Hepatocyte (in vitro differentiated cells): ENCODE measurements at regions not wholly inside any gene's neighbourhood (a gene's known extent, or its start where the extent isn't known, plus 50 kb on each side); places are given as distances from the start of the nearest gene placed in this dataset.

Experiments
- DNase-seq: peaks from one replicate; pipeline ENCODE4 v3.0.0-alpha.2; 2016; ENCODE audit warnings: low spot score
- H2AFZ ChIP-seq: fragments of 200-600 bp; sonication (generic); 2 replicates; pipeline ENCODE4 v1.6.0; 2016; ENCODE audit warnings: antibody characterized with exemption, mild to moderate bottlenecking
- H3K27ac ChIP-seq: fragments of 200-600 bp; sonication (generic); 2 replicates; pipeline ENCODE4 v1.5.1; 2016; ENCODE audit warnings: mild to moderate bottlenecking
- H3K27me3 ChIP-seq: fragments of 200-600 bp; sonication (generic); 2 replicates; pipeline ENCODE4 v1.6.1; 2016
- H3K36me3 ChIP-seq: fragments of 200-600 bp; sonication (generic); replicated peaks from 2 replicates; pipeline ENCODE4 v1.5.1; 2016; ENCODE audit warnings: low read depth; ENCODE audit not compliant: insufficient read depth
- H3K4me1 ChIP-seq: fragments of 200-600 bp; sonication (generic); 2 replicates; pipeline ENCODE4 v1.5.1; 2016; ENCODE audit warnings: mild to moderate bottlenecking, moderate library complexity; ENCODE audit not compliant: insufficient read depth
- H3K4me2 ChIP-seq: fragments of 200-600 bp; sonication (generic); 2 replicates; pipeline ENCODE4 v1.6.0; 2016
- H3K4me3 ChIP-seq: fragments of 200-600 bp; sonication (generic); 2 replicates; pipeline ENCODE4 v1.5.1; 2016; ENCODE audit warnings: mild to moderate bottlenecking
- H3K79me2 ChIP-seq: fragments of 200-600 bp; sonication (generic); 2 replicates; pipeline ENCODE4 v1.6.0; 2017; ENCODE audit warnings: mild to moderate bottlenecking
- H3K9me2 ChIP-seq: fragments of 200-600 bp; sonication (generic); replicated peaks from 2 replicates; pipeline ENCODE4 v1.6.0; 2017; ENCODE audit warnings: mild to moderate bottlenecking; ENCODE audit not compliant: insufficient read depth
- H3K9me3 ChIP-seq: fragments of 200-600 bp; sonication (generic); 2 replicates; pipeline ENCODE4 v1.5.1; 2016; ENCODE audit warnings: low read depth, mild to moderate bottlenecking
- H4K20me1 ChIP-seq: fragments of 200-600 bp; sonication (generic); 2 replicates; pipeline ENCODE4 v1.6.0; 2016; ENCODE audit warnings: mild to moderate bottlenecking; ENCODE audit not compliant: insufficient read depth, poor library complexity, severe bottlenecking
- EZH2 ChIP-seq: fragments of 200-600 bp; sonication (generic); IDR thresholded peaks from 2 replicates; pipeline ENCODE4 v1.6.1; 2016; ENCODE audit warnings: antibody characterized with exemption, mild to moderate bottlenecking, borderline replicate concordance
- EZH2phosphoT487 ChIP-seq: fragments of 200-600 bp; sonication (generic); IDR thresholded peaks from one replicate; pipeline ENCODE4 v1.6.1; 2018; ENCODE audit warnings: antibody characterized with exemption, mild to moderate bottlenecking, low read depth, moderate library complexity; ENCODE audit not compliant: unreplicated experiment, severe bottlenecking
- WGBS: methylation state at CpG from one replicate; pipeline ENCODE4 v1.1.6; 2016; ENCODE audit warnings: low lambda C conversion rate; ENCODE audit errors: missing lambda C conversion rate; 5-methylcytosine and 5-hydroxymethylcytosine counted together
- TF ChIP-seq, protein P1 (sequence below): fragments of 200-600 bp; sonication (generic); IDR thresholded peaks from 2 replicates; pipeline ENCODE4 v1.5.1; 2016; ENCODE audit warnings: antibody characterized with exemption, mild to moderate bottlenecking; ENCODE audit not compliant: poor library complexity

DNA sequence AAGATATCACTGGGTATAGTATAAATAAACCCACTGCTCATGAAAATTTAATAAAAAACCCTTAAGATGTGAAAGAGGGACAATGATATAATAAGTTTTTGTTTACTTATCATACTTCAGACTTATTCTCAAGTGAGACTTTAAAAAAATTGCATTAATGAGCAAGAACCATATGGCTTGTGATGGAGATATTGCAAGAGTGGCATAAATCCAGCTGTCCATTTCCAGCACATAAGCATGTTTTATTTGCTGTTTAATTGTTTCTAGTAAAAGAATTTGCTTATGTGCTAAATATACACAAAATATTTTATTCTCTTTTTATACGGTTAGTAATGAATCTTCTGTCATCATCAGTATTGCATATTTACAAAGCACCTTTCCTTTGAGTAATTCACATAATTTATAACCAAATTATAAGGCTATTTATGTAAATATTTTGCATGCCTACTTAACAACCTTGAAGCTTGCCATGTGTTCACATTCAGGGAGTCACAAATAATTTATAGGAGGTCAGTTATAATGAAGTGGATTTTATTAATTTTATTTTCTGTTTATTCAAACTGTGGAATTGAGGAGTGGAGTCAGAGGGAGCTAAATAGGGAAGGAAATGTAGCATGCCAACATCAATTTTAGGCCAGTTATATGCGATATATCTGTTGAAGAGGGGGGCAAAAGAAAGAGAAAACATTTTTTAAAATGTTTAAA, 318.5 kb upstream of the CWC22 start:
- WGBS, result 76% methylated on average over 2 of the region's 2 CpGs
- TF ChIP-seq EZH2, result no peak
- TF ChIP-seq, protein P1, sequence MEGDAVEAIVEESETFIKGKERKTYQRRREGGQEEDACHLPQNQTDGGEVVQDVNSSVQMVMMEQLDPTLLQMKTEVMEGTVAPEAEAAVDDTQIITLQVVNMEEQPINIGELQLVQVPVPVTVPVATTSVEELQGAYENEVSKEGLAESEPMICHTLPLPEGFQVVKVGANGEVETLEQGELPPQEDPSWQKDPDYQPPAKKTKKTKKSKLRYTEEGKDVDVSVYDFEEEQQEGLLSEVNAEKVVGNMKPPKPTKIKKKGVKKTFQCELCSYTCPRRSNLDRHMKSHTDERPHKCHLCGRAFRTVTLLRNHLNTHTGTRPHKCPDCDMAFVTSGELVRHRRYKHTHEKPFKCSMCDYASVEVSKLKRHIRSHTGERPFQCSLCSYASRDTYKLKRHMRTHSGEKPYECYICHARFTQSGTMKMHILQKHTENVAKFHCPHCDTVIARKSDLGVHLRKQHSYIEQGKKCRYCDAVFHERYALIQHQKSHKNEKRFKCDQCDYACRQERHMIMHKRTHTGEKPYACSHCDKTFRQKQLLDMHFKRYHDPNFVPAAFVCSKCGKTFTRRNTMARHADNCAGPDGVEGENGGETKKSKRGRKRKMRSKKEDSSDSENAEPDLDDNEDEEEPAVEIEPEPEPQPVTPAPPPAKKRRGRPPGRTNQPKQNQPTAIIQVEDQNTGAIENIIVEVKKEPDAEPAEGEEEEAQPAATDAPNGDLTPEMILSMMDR, result no peak
- no peak for TF ChIP-seq EZH2phosphoT487
- no peaks in the 10 kb centered on the region for H3K27me3 ChIP-seq
- no peak for DNase-seq
- no peak overlapping the region for H2AFZ ChIP-seq
- H3K9me3 ChIP-seq, result no peaks in the 10 kb centered on the region
- H3K4me3 ChIP-seq, result no peak overlapping the region
- H3K4me1 ChIP-seq, result no peaks in the 10 kb centered on the region
- no peaks in the 10 kb centered on the region for H4K20me1 ChIP-seq
- H3K4me2 ChIP-seq, result no peak overlapping the region
- no peaks in the 10 kb centered on the region for H3K36me3 ChIP-seq
- H3K79me2 ChIP-seq, result no peaks in the 10 kb centered on the region
- H3K9me2 ChIP-seq, result no peaks in the 10 kb centered on the region
- H3K27ac ChIP-seq, result no peak overlapping the region

DNA sequence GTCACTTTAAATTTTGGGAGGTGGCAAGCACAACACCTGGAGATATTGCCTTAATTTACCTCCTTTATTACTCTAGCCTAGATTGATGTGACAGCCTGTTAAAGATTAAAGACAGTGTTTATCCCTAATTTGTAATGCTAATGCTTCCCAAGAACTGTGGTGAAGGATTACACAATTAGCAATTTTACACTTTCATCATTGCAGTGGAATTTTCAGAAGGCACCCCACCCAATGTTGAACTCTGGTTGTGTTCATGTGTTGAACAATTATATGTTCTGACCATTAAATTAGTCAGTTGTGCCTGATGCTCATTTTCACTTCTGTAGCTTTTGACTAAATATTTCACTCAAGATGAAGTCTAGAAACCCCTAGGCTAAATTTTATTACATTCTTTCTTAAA, 317.1 kb upstream of the CWC22 start:
- no peak overlapping the region for H3K4me2 ChIP-seq
- no peaks in the 10 kb centered on the region for H3K36me3 ChIP-seq
- H3K27ac ChIP-seq, result no peak overlapping the region
- DNase-seq, result no peak
- no peaks in the 10 kb centered on the region for H3K79me2 ChIP-seq
- no peaks in the 10 kb centered on the region for H3K9me2 ChIP-seq
- no peak overlapping the region for H2AFZ ChIP-seq
- TF ChIP-seq, protein P1, result no peak
- TF ChIP-seq EZH2 (no peak), EZH2phosphoT487 (no peak)
- no peak overlapping the region for H3K4me3 ChIP-seq
- H3K27me3 ChIP-seq, result no peaks in the 10 kb centered on the region
- no peaks in the 10 kb centered on the region for H3K4me1 ChIP-seq
- no peaks in the 10 kb centered on the region for H4K20me1 ChIP-seq
- H3K9me3 ChIP-seq, result no peaks in the 10 kb centered on the region

DNA sequence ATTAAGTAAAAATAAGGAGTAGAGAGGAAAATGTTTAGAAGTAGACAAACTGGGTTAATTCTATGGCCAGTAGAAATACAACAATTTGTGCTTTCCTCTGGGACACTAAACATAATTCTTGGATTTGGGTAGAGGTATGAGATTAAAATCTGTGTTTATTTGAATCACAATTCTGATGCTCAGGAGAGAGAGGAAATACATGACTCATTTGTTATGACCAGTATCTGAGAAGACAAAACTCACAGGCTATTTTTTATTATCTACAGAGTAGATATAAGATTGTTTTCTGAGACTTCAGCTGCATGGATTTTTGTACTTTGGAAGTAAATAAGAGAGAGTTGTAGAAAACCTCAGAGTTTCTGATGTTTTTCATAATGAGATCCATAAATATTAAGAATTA, 315.7 kb upstream of the CWC22 start:
- Histone ChIP-seq H3K4me2 (no peak overlapping the region), H4K20me1 (no peaks in the 10 kb centered on the region), H2AFZ (no peak overlapping the region), H3K27ac (no peak overlapping the region), H3K9me2 (no peaks in the 10 kb centered on the region), H3K4me1 (no peaks in the 10 kb centered on the region), H3K27me3 (no peaks in the 10 kb centered on the region), H3K4me3 (no peak overlapping the region), H3K79me2 (no peaks in the 10 kb centered on the region), H3K9me3 (no peaks in the 10 kb centered on the region), H3K36me3 (no peaks in the 10 kb centered on the region)
- TF ChIP-seq EZH2, result no peak
- no peak for TF ChIP-seq EZH2phosphoT487
- TF ChIP-seq, protein P1, result no peak
- DNase-seq, result no peak
